Gastroesophageal sphincter (tissue), 4 donors: ENCODE measurements at regions not wholly inside any gene's neighbourhood (a gene's known extent, or its start where the extent isn't known, plus 50 kb on each side); places are given as distances from the start of the nearest gene placed in this dataset.

Experiments
- ATAC-seq: fragments of 150-250 bp; one replicate; pipeline ENCODE4 v1.9.1; 2016; ENCODE audit warnings: mild to moderate bottlenecking, moderate library complexity
- H3K27ac ChIP-seq, 4 donors: fragments of 200-600 bp; sonication (generic) in 3 of 4; 1 replicate in 3 of 4; 2 replicates in 1 of 4; pipeline ENCODE4 v1.5.1; 2016 to 2019
- H3K27me3 ChIP-seq: fragments of 200-600 bp; sonication (generic); one replicate; pipeline ENCODE4 v1.5.1; 2019
- H3K36me3 ChIP-seq, 2 donors: fragments of 200-600 bp; sonication (generic); one replicate each; pipeline ENCODE4 v1.5.1; 2019; ENCODE audit warnings: control low read depth in 1 of 2
- H3K4me1 ChIP-seq, 3 donors: fragments of 200-600 bp; sonication (generic); 1 replicate in 2 of 3; 2 replicates in 1 of 3; pipeline ENCODE4 v1.5.1; 2016 to 2019; ENCODE audit warnings: control low read depth in 2 of 3
- H3K4me3 ChIP-seq, 2 donors: fragments of 200-600 bp; sonication (generic); one replicate each; pipeline ENCODE4 v1.5.1; 2019; ENCODE audit warnings: mild to moderate bottlenecking in 1 of 2, moderate library complexity in 1 of 2
- H3K9me3 ChIP-seq, 3 donors: fragments of 200-600 bp; sonication (generic); one replicate each; pipeline ENCODE4 v1.5.1; 2017 to 2019; ENCODE audit warnings: control low read depth in 2 of 3
- EP300 ChIP-seq: sonication (generic); formaldehyde crosslinking; IDR thresholded peaks from one replicate; pipeline ENCODE4 v1.6.1; 2017; ENCODE audit warnings: antibody characterized with exemption, mild to moderate bottlenecking
- POLR2A ChIP-seq, 2 donors: fragments of 450-650 bp; IDR thresholded peaks; one replicate each; pipeline ENCODE4 v1.6.1; 2017; ENCODE audit warnings: antibody characterized with exemption in 2 of 2, mild to moderate bottlenecking in 2 of 2, moderate library complexity in 1 of 2
- POLR2AphosphoS5 ChIP-seq: sonication (generic); formaldehyde crosslinking; IDR thresholded peaks from one replicate; pipeline ENCODE4 v1.6.1; 2017; ENCODE audit warnings: antibody characterized with exemption
- WGBS, 2 donors: methylation state at CpG; one replicate each; pipeline ENCODE4 v1.1.5; 2018; ENCODE audit warnings: low coverage in 1 of 2; 5-methylcytosine and 5-hydroxymethylcytosine counted together
- TF ChIP-seq, protein P1 (sequence below), 4 experiments: fragments of 200-600 bp in 2 of 4; fragments of 450-650 bp in 2 of 4; sonication (generic) in 1 of 4; IDR thresholded peaks; one replicate each; pipeline ENCODE4 v1.5.1; 2017 to 2019; ENCODE audit warnings: antibody characterized with exemption in 4 of 4, mild to moderate bottlenecking in 2 of 4, moderate library complexity in 2 of 4

DNA sequence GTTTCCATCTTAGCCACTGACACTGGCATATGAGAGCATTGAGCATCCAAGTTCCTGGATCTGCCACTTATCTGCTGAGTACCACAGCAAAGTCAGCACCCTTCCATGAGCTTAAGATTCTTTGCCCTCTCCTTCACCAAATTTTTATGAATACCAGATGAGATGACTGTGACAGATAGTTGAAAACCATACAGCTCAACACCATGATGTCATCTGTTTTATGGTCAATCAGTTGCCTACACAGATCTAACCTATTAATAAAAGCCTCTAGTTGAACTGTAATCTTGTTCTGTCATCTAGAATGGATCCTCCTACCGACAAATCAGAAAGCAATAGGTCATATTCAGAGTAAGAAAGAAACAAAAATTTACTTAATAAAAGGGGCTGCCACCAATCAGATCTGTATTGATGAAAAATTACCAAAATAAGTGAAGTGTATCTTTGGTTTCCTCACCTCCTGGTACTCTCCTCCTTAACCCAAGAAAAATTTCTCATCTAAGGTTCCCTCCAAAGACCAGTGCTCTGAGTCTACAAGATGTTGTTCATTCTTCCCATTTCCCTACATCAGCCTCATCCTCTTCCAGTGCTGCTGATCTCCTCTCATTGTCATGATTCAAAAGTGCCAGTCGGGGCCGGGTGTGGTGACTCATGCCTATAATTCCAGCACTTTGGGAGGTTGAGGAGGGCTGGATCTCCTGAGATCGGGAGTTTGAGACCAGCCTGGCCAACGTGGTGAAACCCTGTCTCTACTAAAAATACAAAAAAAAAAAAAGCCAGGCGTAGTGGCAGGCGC is 138.8 kb upstream of the CTTNBP2NL start:
- WGBS, 2 donors: 79 to 100% methylated on average over 1 to 7 of the region's 7 CpGs
- no peak overlapping the region for H3K4me3 ChIP-seq
- no peaks in the 10 kb centered on the region for H3K36me3 ChIP-seq
- no peaks in the 10 kb centered on the region for H3K9me3 ChIP-seq
- peaks cover 0 to 5% (median 0%) of the 10 kb centered on the region in 3 donors for H3K4me1 ChIP-seq
- no peak overlapping the region for H3K27ac ChIP-seq
- peaks cover 6% of the 10 kb centered on the region for H3K27me3 ChIP-seq
- ATAC-seq: no peak
- TF ChIP-seq, protein P1, sequence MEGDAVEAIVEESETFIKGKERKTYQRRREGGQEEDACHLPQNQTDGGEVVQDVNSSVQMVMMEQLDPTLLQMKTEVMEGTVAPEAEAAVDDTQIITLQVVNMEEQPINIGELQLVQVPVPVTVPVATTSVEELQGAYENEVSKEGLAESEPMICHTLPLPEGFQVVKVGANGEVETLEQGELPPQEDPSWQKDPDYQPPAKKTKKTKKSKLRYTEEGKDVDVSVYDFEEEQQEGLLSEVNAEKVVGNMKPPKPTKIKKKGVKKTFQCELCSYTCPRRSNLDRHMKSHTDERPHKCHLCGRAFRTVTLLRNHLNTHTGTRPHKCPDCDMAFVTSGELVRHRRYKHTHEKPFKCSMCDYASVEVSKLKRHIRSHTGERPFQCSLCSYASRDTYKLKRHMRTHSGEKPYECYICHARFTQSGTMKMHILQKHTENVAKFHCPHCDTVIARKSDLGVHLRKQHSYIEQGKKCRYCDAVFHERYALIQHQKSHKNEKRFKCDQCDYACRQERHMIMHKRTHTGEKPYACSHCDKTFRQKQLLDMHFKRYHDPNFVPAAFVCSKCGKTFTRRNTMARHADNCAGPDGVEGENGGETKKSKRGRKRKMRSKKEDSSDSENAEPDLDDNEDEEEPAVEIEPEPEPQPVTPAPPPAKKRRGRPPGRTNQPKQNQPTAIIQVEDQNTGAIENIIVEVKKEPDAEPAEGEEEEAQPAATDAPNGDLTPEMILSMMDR (IDR thresholded peaks at IDR 0.05): no peak
- TF ChIP-seq POLR2A (IDR thresholded peaks at IDR 0.05): no peak
- no peak for TF ChIP-seq EP300
- no peak for TF ChIP-seq POLR2AphosphoS5

DNA sequence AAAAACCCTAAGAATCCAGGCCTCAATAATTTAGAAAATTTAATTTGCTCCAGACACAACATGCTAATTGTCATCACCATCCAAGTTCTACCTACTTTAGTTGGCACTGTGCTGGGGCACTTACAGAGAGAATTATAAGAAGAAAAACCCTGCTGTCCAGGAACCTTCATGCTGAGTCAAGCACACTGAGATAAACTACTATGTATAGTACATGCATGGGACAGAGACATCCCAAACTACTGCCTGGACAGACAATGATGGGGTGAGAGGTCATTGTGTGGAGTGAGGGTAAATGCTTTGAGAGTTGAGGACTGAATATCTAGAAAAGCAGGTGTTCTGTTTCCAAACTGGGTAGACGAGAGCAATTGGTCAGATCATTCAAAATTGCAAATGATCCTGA is 135.3 kb upstream of the CTTNBP2NL start:
- Histone ChIP-seq H3K4me1 (peaks cover 0 to 34% (median 13%) of the 10 kb centered on the region in 3 donors), H3K27me3 (no peaks in the 10 kb centered on the region), H3K27ac (no peak overlapping the region), H3K9me3 (no peaks in the 10 kb centered on the region), H3K4me3 (no peak overlapping the region), H3K36me3 (no peaks in the 10 kb centered on the region)
- TF ChIP-seq, protein P1 (IDR thresholded peaks at IDR 0.05): no peak
- no peak for TF ChIP-seq POLR2AphosphoS5
- TF ChIP-seq POLR2A (IDR thresholded peaks at IDR 0.05): no peak
- no peak for TF ChIP-seq EP300
- WGBS, 2 donors: 90% methylated on average over 1 of the region's 1 CpG
- no peak for ATAC-seq

DNA sequence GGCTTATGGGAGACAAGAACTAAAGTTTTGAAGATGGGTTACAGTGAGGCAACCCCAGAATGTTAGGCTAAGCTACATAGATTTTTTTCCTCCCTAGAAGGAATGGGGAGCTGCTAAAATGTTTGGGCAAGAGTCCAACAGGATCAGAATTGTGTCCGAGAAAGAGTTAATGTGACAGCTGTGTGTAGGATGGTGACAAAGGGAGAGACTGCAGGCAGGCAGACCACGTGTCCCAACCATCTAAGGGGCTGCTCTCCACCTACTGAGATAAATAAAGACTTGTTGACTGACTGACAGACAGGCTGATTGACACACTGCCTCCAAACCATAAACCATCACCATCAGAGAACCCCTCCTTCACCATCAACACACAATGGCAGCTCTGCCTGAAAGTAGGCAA is 133.7 kb upstream of the CTTNBP2NL start:
- 70% methylated on average over 2 of the region's 2 CpGs; no CpG with 5 or more reads in 1 of the 2 donors for WGBS, 2 donors
- Histone ChIP-seq H3K9me3 (no peaks in the 10 kb centered on the region), H3K4me3 (no peak overlapping the region), H3K4me1 (peaks cover 0 to 44% (median 13%) of the 10 kb centered on the region in 3 donors), H3K36me3 (no peaks in the 10 kb centered on the region), H3K27ac (no peak overlapping the region), H3K27me3 (no peaks in the 10 kb centered on the region)
- TF ChIP-seq, protein P1 (IDR thresholded peaks at IDR 0.05): no peak
- ATAC-seq: no peak

DNA sequence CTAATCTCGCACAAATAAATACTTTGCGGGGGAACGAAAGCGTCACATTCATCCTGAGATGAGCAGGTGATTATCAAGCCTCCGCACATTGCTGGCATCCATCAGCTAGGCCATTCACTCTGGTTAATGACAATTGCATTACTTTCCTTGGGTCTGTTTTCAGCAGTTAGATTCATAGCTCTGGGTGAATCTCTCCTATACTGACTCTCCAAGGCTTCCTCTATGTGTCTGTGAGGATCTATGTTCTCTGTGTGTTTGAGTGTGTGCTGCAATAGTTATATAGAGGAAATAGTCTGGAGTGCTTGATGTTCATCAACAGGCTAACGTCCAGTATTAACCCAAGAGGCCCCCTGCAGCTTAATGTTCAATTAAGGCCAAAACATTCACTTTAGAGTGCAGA is 133.0 kb upstream of the CTTNBP2NL start:
- no peak for ATAC-seq
- no peaks in the 10 kb centered on the region for H3K9me3 ChIP-seq
- no peaks in the 10 kb centered on the region for H3K27me3 ChIP-seq
- H3K4me3 ChIP-seq: no peak overlapping the region
- no peak for TF ChIP-seq EP300
- no peak for TF ChIP-seq POLR2AphosphoS5
- TF ChIP-seq POLR2A (IDR thresholded peaks at IDR 0.05): no peak
- TF ChIP-seq, protein P1 (IDR thresholded peaks at IDR 0.05): no peak
- peaks cover 0 to 51% (median 13%) of the 10 kb centered on the region in 3 donors for H3K4me1 ChIP-seq
- 57 to 100% methylated on average over 1 to 6 of the region's 6 CpGs for WGBS, 2 donors
- no peak overlapping the region for H3K27ac ChIP-seq
- H3K36me3 ChIP-seq: no peaks in the 10 kb centered on the region

DNA sequence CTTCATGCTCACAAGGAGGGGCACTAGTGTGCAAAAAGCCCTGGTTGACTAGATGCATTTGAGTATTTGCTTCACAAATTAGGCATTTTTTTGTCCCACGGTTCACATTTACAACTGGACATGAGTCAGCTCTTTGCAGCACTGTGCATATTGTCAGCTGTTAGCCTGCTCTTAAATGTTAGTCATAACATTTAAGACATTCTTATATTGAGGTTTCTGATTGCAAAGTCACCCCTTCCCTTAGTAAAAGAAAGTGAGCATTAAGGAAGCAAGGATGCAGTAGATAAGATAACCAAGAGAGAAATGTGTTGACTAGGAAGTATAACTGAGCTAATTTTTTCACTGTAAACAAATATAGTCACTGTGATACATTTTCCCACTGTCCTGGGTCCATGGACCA is 132.6 kb upstream of the CTTNBP2NL start:
- H3K9me3 ChIP-seq: no peaks in the 10 kb centered on the region
- no peak for ATAC-seq
- H3K27me3 ChIP-seq: no peaks in the 10 kb centered on the region
- H3K4me3 ChIP-seq: no peak overlapping the region
- WGBS, 2 donors: 0 to 43% methylated on average over 1 of the region's 1 CpG
- H3K36me3 ChIP-seq: no peaks in the 10 kb centered on the region
- TF ChIP-seq, protein P1 (IDR thresholded peaks at IDR 0.05): no peak
- TF ChIP-seq POLR2A (IDR thresholded peaks at IDR 0.05) (no peak), EP300 (no peak), POLR2AphosphoS5 (no peak)
- H3K27ac ChIP-seq: peak overlapping the region in 1 of 4 donors; percentile 44
- peaks cover 0 to 55% (median 13%) of the 10 kb centered on the region in 3 donors for H3K4me1 ChIP-seq
